Natural killer cell (primary cell): ENCODE measurements at regions not wholly inside any gene's neighbourhood (a gene's known extent, or its start where the extent isn't known, plus 50 kb on each side); places are given as distances from the start of the nearest gene placed in this dataset.

ENCODE experiments used
- ATAC-seq, 3 donors: fragments of 150-1000 bp in 2 of 3; fragments of 200-7000 bp in 1 of 3; cut with Tn5 transposase; 1 replicate in 1 of 3; 2 replicates in 2 of 3; pipeline ENCODE4 v1.10.0; 2021; ENCODE audit warnings: mild to moderate bottlenecking in 2 of 3, moderate library complexity in 2 of 3
- DNase-seq, 2 donors: peaks; one replicate each; pipeline versions ENCODE4 v3.0.0 to v3.0.0-alpha.2; 2013 to 2021; ENCODE audit warnings: mixed read lengths in 1 of 2
- H3K27ac ChIP-seq: one replicate; pipeline ENCODE4 v1.5.1; 2013; ENCODE audit warnings: mild to moderate bottlenecking, low read length
- H3K27me3 ChIP-seq: one replicate; pipeline ENCODE4 v1.6.1; 2013; ENCODE audit warnings: low read length; ENCODE audit not compliant: control insufficient read depth, insufficient read depth
- H3K36me3 ChIP-seq: one replicate; pipeline ENCODE4 v1.6.1; 2013; ENCODE audit warnings: low read length; ENCODE audit not compliant: control insufficient read depth, insufficient read depth
- H3K4me1 ChIP-seq: one replicate; pipeline ENCODE4 v1.6.1; 2013; ENCODE audit warnings: low read length; ENCODE audit not compliant: control insufficient read depth, insufficient read depth
- H3K4me3 ChIP-seq: one replicate; pipeline ENCODE4 v1.5.1; 2013; ENCODE audit warnings: low read length
- H3K9me3 ChIP-seq: one replicate; pipeline ENCODE4 v1.6.1; 2013; ENCODE audit warnings: low read length; ENCODE audit not compliant: control insufficient read depth, insufficient read depth
- H3K27ac Mint-ChIP-seq, 2 donors: one replicate each; pipeline ENCODE4 v1.8.0; 2022; ENCODE audit warnings: mild to moderate bottlenecking in 2 of 2, mixed read lengths in 2 of 2, moderate library complexity in 1 of 2
- H3K27me3 Mint-ChIP-seq, 2 donors: one replicate each; pipeline ENCODE4 v1.8.0; 2022; ENCODE audit warnings: low read depth in 2 of 2, mixed read lengths in 2 of 2
- H3K36me3 Mint-ChIP-seq: one replicate; pipeline ENCODE4 v1.8.0; 2022; ENCODE audit warnings: mixed read lengths
- H3K4me1 Mint-ChIP-seq, 2 donors: one replicate each; pipeline ENCODE4 v1.8.0; 2022; ENCODE audit warnings: mixed read lengths in 2 of 2
- H3K4me3 Mint-ChIP-seq: one replicate; pipeline ENCODE4 v1.8.0; 2022; ENCODE audit warnings: mild to moderate bottlenecking, moderate library complexity, mixed read lengths
- H3K9me3 Mint-ChIP-seq, 2 donors: one replicate each; pipeline ENCODE4 v1.8.0; 2022; ENCODE audit warnings: mixed read lengths in 2 of 2
- CTCF ChIP-seq: fragments of 200-600 bp; IDR thresholded peaks from one replicate; pipeline ENCODE4 v1.8.0; 2022; ENCODE audit warnings: antibody characterized with exemption
- WGBS: methylation state at CpG from one replicate; pipeline ENCODE4 v1.1.7; 2013; ENCODE audit warnings: missing lambda C conversion rate; ENCODE audit not compliant: insufficient coverage; 5-methylcytosine and 5-hydroxymethylcytosine counted together
- intact Hi-C: fragments of 100-400 bp; cut with micrococcal nuclease; formaldehyde crosslinking; loops from one replicate; pipeline ENCODE4 v1.14.2; 2022

- Histone ChIP-seq H3K27ac (no peak overlapping the region), H3K27me3 (no peaks in the 10 kb centered on the region), H3K9me3 (no peaks in the 10 kb centered on the region), H3K36me3 (no peaks in the 10 kb centered on the region), H3K4me3 (no peak overlapping the region), H3K4me1 (no peaks in the 10 kb centered on the region)
- no peak overlapping the region for H3K27ac Mint-ChIP-seq
- intact Hi-C loops, result no loop called here
- no peaks in the 10 kb centered on the region for H3K27me3 Mint-ChIP-seq
- peaks cover 16 to 22% of the 10 kb centered on the region in 2 donors for H3K9me3 Mint-ChIP-seq
- 60% methylated on average over 1 of the region's 3 CpGs for WGBS
- no peak overlapping the region for H3K4me3 Mint-ChIP-seq
- no peak for DNase-seq
- ATAC-seq, result no peak
- TF ChIP-seq CTCF, result no peak
- H3K36me3 Mint-ChIP-seq, result no peaks in the 10 kb centered on the region
- no peaks in the 10 kb centered on the region for H3K4me1 Mint-ChIP-seq
Observed at GRCh38 chr4:60359746-60360367, 840.3 kb upstream of the ADGRL3 start.

GRCh38 chr4:60365176-60365575 is 835.0 kb upstream of the ADGRL3 start:
- ATAC-seq (no peak), DNase-seq (no peak)
- Mint-ChIP-seq H3K36me3 (no peaks in the 10 kb centered on the region), H3K9me3 (peaks cover 12 to 13% of the 10 kb centered on the region in 2 donors), H3K27me3 (no peaks in the 10 kb centered on the region), H3K4me3 (no peak overlapping the region), H3K4me1 (no peaks in the 10 kb centered on the region), H3K27ac (no peak overlapping the region)
- Histone ChIP-seq H3K36me3 (no peaks in the 10 kb centered on the region), H3K4me3 (no peak overlapping the region), H3K27ac (no peak overlapping the region), H3K27me3 (no peaks in the 10 kb centered on the region), H3K4me1 (no peaks in the 10 kb centered on the region), H3K9me3 (no peaks in the 10 kb centered on the region)
- intact Hi-C loops, result no loop called here
- no peak for TF ChIP-seq CTCF
- 100% methylated on average over 2 of the region's 3 CpGs for WGBS

GRCh38 chr4:60366661-60367060 is 833.5 kb upstream of the ADGRL3 start:
- Histone ChIP-seq H3K4me1 (no peaks in the 10 kb centered on the region), H3K36me3 (no peaks in the 10 kb centered on the region), H3K27me3 (no peaks in the 10 kb centered on the region), H3K27ac (no peak overlapping the region), H3K9me3 (no peaks in the 10 kb centered on the region), H3K4me3 (no peak overlapping the region)
- Mint-ChIP-seq H3K4me3 (no peak overlapping the region), H3K9me3 (peaks cover 11 to 14% of the 10 kb centered on the region in 2 donors), H3K27ac (no peak overlapping the region), H3K27me3 (no peaks in the 10 kb centered on the region), H3K4me1 (no peaks in the 10 kb centered on the region), H3K36me3 (no peaks in the 10 kb centered on the region)
- intact Hi-C loops, result no loop called here
- ATAC-seq (no peak), DNase-seq (no peak)
- TF ChIP-seq CTCF, result no peak
- 69% methylated on average over 2 of the region's 2 CpGs for WGBS

- no peak overlapping the region for H3K4me3 Mint-ChIP-seq
- 89% methylated on average over 1 of the region's 1 CpG for WGBS
- ATAC-seq, result no peak
- no peak overlapping the region for H3K27ac ChIP-seq
- no peaks in the 10 kb centered on the region for H3K9me3 ChIP-seq
- H3K36me3 Mint-ChIP-seq, result no peaks in the 10 kb centered on the region
- no peaks in the 10 kb centered on the region for H3K4me1 Mint-ChIP-seq
- H3K4me1 ChIP-seq, result no peaks in the 10 kb centered on the region
- no peaks in the 10 kb centered on the region for H3K27me3 Mint-ChIP-seq
- H3K36me3 ChIP-seq, result no peaks in the 10 kb centered on the region
- no peak for DNase-seq
- H3K4me3 ChIP-seq, result no peak overlapping the region
- TF ChIP-seq CTCF, result no peak
- H3K27me3 ChIP-seq, result no peaks in the 10 kb centered on the region
- intact Hi-C loops, result no loop called here
- no peak overlapping the region for H3K27ac Mint-ChIP-seq
- H3K9me3 Mint-ChIP-seq, result peaks cover 12 to 17% of the 10 kb centered on the region in 2 donors
Observed at GRCh38 chr4:60368986-60369385, 831.1 kb upstream of the ADGRL3 start.
